Liver (tissue), 8 donors: ENCODE measurements at regions not wholly inside any gene's neighbourhood (a gene's known extent, or its start where the extent isn't known, plus 50 kb on each side); places are given as distances from the start of the nearest gene placed in this dataset.

ENCODE experiments used
- DNase-seq: peaks from one replicate; pipeline ENCODE4 v3.0.0-alpha.2; 2017; ENCODE audit warnings: low spot score
- H3K27ac ChIP-seq, 2 donors: one replicate each; pipeline ENCODE4 v1.7.0; 2013; ENCODE audit warnings: inconsistent platforms in 2 of 2, low read length in 2 of 2, control low read depth in 1 of 2, low read depth in 1 of 2, mild to moderate bottlenecking in 1 of 2
- H3K27me3 ChIP-seq, 4 donors: one replicate each; pipeline versions ENCODE4 v1.6.1 to v1.7.0; 2013; ENCODE audit warnings: low read length in 3 of 4, inconsistent platforms in 1 of 4, mild to moderate bottlenecking in 1 of 4, moderate library complexity in 1 of 4; ENCODE audit not compliant: control insufficient read depth in 4 of 4, insufficient read depth in 4 of 4
- H3K36me3 ChIP-seq, 4 donors: one replicate each; pipeline versions ENCODE4 v1.6.1 to v1.7.0; 2013; ENCODE audit warnings: low read length in 3 of 4, mild to moderate bottlenecking in 3 of 4, low read depth in 1 of 4, moderate library complexity in 1 of 4; ENCODE audit not compliant: control insufficient read depth in 4 of 4, insufficient read depth in 3 of 4
- H3K4me1 ChIP-seq, 4 donors: one replicate each; pipeline versions ENCODE4 v1.6.1 to v1.7.0; 2013; ENCODE audit warnings: low read length in 3 of 4, mild to moderate bottlenecking in 3 of 4, moderate library complexity in 1 of 4; ENCODE audit not compliant: control insufficient read depth in 4 of 4, insufficient read depth in 4 of 4
- H3K4me3 ChIP-seq, 3 donors: one replicate each; pipeline versions ENCODE4 v1.6.1 to v1.7.0; 2013; ENCODE audit warnings: low read length in 3 of 3, control low read depth in 1 of 3, low read depth in 1 of 3, mild to moderate bottlenecking in 1 of 3
- H3K9ac ChIP-seq, 2 donors: one replicate each; pipeline ENCODE4 v1.7.0; 2013; ENCODE audit warnings: low read length in 2 of 2, mild to moderate bottlenecking in 2 of 2, moderate library complexity in 2 of 2, control low read depth in 1 of 2, low read depth in 1 of 2
- H3K9me3 ChIP-seq, 4 donors: one replicate each; pipeline versions ENCODE4 v1.6.1 to v1.7.0; 2013; ENCODE audit warnings: low read length in 3 of 4; ENCODE audit not compliant: control insufficient read depth in 4 of 4
- ATF3 ChIP-seq: IDR thresholded peaks from 2 replicates; pipeline ENCODE4 v1.6.1; 2016; ENCODE audit warnings: antibody characterized with exemption
- CTCF ChIP-seq: fragments of 150-350 bp; IDR thresholded peaks from 2 replicates; pipeline ENCODE4 v1.5.1; 2017; ENCODE audit warnings: improper control_type of control experiment, low read depth, low read length; ENCODE audit not compliant: missing input control
- EGR1 ChIP-seq, 2 donors: IDR thresholded peaks; 2 replicates each; pipeline ENCODE4 v1.6.1; 2016 to 2018; ENCODE audit warnings: antibody characterized with exemption in 2 of 2, low read depth in 2 of 2
- FOXA1 ChIP-seq: IDR thresholded peaks from 2 replicates; pipeline ENCODE4 v1.6.1; 2016; ENCODE audit warnings: antibody characterized with exemption
- FOXA2 ChIP-seq: IDR thresholded peaks from 2 replicates; pipeline ENCODE4 v1.6.1; 2016; ENCODE audit warnings: antibody characterized with exemption
- HNF4A ChIP-seq, 2 donors: conservative IDR thresholded peaks; 2 replicates each; pipeline ENCODE4 v1.6.1; 2016; ENCODE audit warnings: antibody characterized with exemption in 2 of 2, mild to moderate bottlenecking in 2 of 2
- HNF4G ChIP-seq: IDR thresholded peaks from 2 replicates; pipeline ENCODE4 v1.6.1; 2016; ENCODE audit warnings: antibody characterized with exemption
- JUND ChIP-seq, 2 donors: IDR thresholded peaks; 2 replicates each; pipeline ENCODE4 v1.6.1; 2016; ENCODE audit warnings: antibody characterized with exemption in 2 of 2
- MAX ChIP-seq: IDR thresholded peaks from 2 replicates; pipeline ENCODE4 v1.6.1; 2016; ENCODE audit warnings: antibody characterized with exemption
- NR2F2 ChIP-seq: IDR thresholded peaks from 2 replicates; pipeline ENCODE4 v1.6.1; 2016; ENCODE audit warnings: antibody characterized with exemption
- RAD21 ChIP-seq, 2 donors: IDR thresholded peaks; 2 replicates each; pipeline ENCODE4 v1.6.1; 2016; ENCODE audit warnings: antibody characterized with exemption in 2 of 2, mild to moderate bottlenecking in 2 of 2
- REST ChIP-seq: IDR thresholded peaks from 2 replicates; pipeline ENCODE4 v1.6.1; 2016; ENCODE audit warnings: antibody characterized with exemption, mild to moderate bottlenecking
- RXRA ChIP-seq, 2 donors: IDR thresholded peaks; 2 replicates each; pipeline ENCODE4 v1.6.1; 2017 to 2018; ENCODE audit warnings: antibody characterized with exemption in 2 of 2, mild to moderate bottlenecking in 1 of 2
- SP1 ChIP-seq: IDR thresholded peaks from 2 replicates; pipeline ENCODE4 v1.6.1; 2018; ENCODE audit warnings: antibody characterized with exemption, mild to moderate bottlenecking
- TAF1 ChIP-seq: conservative IDR thresholded peaks from 2 replicates; pipeline ENCODE4 v1.6.1; 2016; ENCODE audit warnings: antibody characterized with exemption, mild to moderate bottlenecking
- YY1 ChIP-seq: IDR thresholded peaks from 2 replicates; pipeline ENCODE4 v1.6.1; 2016; ENCODE audit warnings: antibody characterized with exemption, mild to moderate bottlenecking
- ZBTB33 ChIP-seq: IDR thresholded peaks from 2 replicates; pipeline ENCODE4 v1.6.1; 2016; ENCODE audit warnings: antibody characterized with exemption
- WGBS: extraction: QIAGEN DNeasy Blood & Tissue Kit; methylation state at CpG from one replicate; pipeline ENCODE4 v1.1.7; 2013; 5-methylcytosine and 5-hydroxymethylcytosine counted together
- donor health status: healthy.
- donor health status: healthy.
- donor health status: healthy.
- donor health status: healthy.
- donor health status: healthy.

- Histone ChIP-seq H3K4me3 (no peak overlapping the region), H3K27me3 (no peaks in the 10 kb centered on the region), H3K4me1 (peaks cover 2 to 14% (median 12%) of the 10 kb centered on the region in 4 donors), H3K9ac (no peak overlapping the region), H3K9me3 (peaks cover 0 to 2% (median 0%) of the 10 kb centered on the region in 4 donors), H3K36me3 (no peaks in the 10 kb centered on the region), H3K27ac (no peak overlapping the region)
- 97% methylated on average over 7 of the region's 7 CpGs for WGBS
- TF ChIP-seq NR2F2 = no peak
- TF ChIP-seq FOXA1 = no peak
- no peak for TF ChIP-seq REST
- TF ChIP-seq HNF4G = no peak
- no peak for TF ChIP-seq RXRA (IDR thresholded peaks at IDR 0.05)
- TF ChIP-seq YY1 = no peak
- no peak for TF ChIP-seq EGR1 (IDR thresholded peaks at IDR 0.05; ENCODE audit: low read depth in 2 of 2)
- no peak for TF ChIP-seq MAX
- no peak for TF ChIP-seq JUND (IDR thresholded peaks at IDR 0.05)
- no peak for TF ChIP-seq ZBTB33
- no peak for TF ChIP-seq FOXA2
- no peak for TF ChIP-seq ATF3
- TF ChIP-seq SP1 = no peak
- no peak for TF ChIP-seq CTCF
- TF ChIP-seq TAF1 = no peak
- TF ChIP-seq HNF4A (conservative IDR thresholded peaks at IDR 0.05) = no peak
- no peak for TF ChIP-seq RAD21 (IDR thresholded peaks at IDR 0.05)
- DNase-seq = no peak
Observed at GRCh38 chr12:107528731-107529365, 156.8 kb upstream of the PWP1 start.
